ENCODE measurements at regions not wholly inside any gene's neighbourhood (a gene's known extent, or its start where the extent isn't known, plus 50 kb on each side); places are given as distances from the start of the nearest gene placed in this dataset.

GRCh38 chr16:22623351-22623781 lies 112.7 kb downstream of the NPIPB5 start:
- H3K14ac ChIP-seq (ENCODE audit: insufficient read depth, low read length) = no peak overlapping the region
- no peak overlapping the region for H3T11ph ChIP-seq (ENCODE audit: low read length)
- H2BK20ac ChIP-seq (ENCODE audit: low read depth, low read length, poor library complexity, severe bottlenecking) = no peak overlapping the region
- H2BK12ac ChIP-seq (ENCODE audit: insufficient read length, low read depth, low read length) = no peak overlapping the region
- Mint-ChIP-seq H3K27ac (no peak overlapping the region), H3K4me3 (no peak overlapping the region), H3K36me3 (ENCODE audit: insufficient read depth in 1 of 3, low read depth in 3 of 3) (no peaks in the 10 kb centered on the region), H3K4me1 (peaks cover 9 to 11% of the 10 kb centered on the region in 2 experiments), H3K27me3 (ENCODE audit: low read depth) (no peaks in the 10 kb centered on the region), H3K9me3 (no peaks in the 10 kb centered on the region)
- H3K9me3 ChIP-seq (ENCODE audit: control insufficient read depth, low read depth, low read length) = no peaks in the 10 kb centered on the region
- H3K4ac ChIP-seq (ENCODE audit: low read depth, low read length) = no peak overlapping the region
- H2BK5ac ChIP-seq (ENCODE audit: insufficient read length, low read length) = no peak overlapping the region
- WGBS (ENCODE audit: extremely low coverage, insufficient read length, low lambda C conversion rate) = no CpG with 5 or more reads among the region's 2 CpGs
- H3K79me2 ChIP-seq (ENCODE audit: insufficient read depth, low read length) = no peaks in the 10 kb centered on the region
- no peaks in the 10 kb centered on the region for H3K23me2 ChIP-seq (ENCODE audit: insufficient read length, low read depth, low read length, poor library complexity, severe bottlenecking)
- H4K8ac ChIP-seq (replicated peaks; ENCODE audit: insufficient read length, low read depth, low read length) = no peak overlapping the region
- no peaks in the 10 kb centered on the region for H3K27me3 ChIP-seq (ENCODE audit: insufficient read depth, low read length)
- no peak overlapping the region for H3K27ac ChIP-seq (ENCODE audit: insufficient read length, low read depth, low read length)
- H4K5ac ChIP-seq (ENCODE audit: insufficient read length, low read depth, low read length) = no peak overlapping the region
- no peak overlapping the region for H3K18ac ChIP-seq (ENCODE audit: insufficient read length, low read depth, low read length)
- H3K79me1 ChIP-seq (ENCODE audit: insufficient read depth, low read depth, low read length, poor library complexity, severe bottlenecking) = no peaks in the 10 kb centered on the region
- H3K56ac ChIP-seq (ENCODE audit: insufficient read length, low read depth, low read length) = no peak overlapping the region
- no peak overlapping the region for H3K23ac ChIP-seq (ENCODE audit: insufficient read length, low read depth, low read length)
- no peaks in the 10 kb centered on the region for H4K20me1 ChIP-seq (ENCODE audit: control insufficient read depth, insufficient read depth, insufficient read length)
- H2BK15ac ChIP-seq (ENCODE audit: low read depth, low read length) = no peak overlapping the region
- DNase-seq = no peak
- no peak overlapping the region for H4K91ac ChIP-seq (ENCODE audit: insufficient read length, low read depth, low read length)
- no peak overlapping the region for H2AK5ac ChIP-seq (ENCODE audit: insufficient read length, low read length)
- no peak overlapping the region for H2AFZ ChIP-seq (ENCODE audit: low read length)
- H3K4me2 ChIP-seq (ENCODE audit: insufficient read depth, insufficient read length, low read length) = no peak overlapping the region
- H3K9ac ChIP-seq (ENCODE audit: extremely low read depth, insufficient read length, low read length) = no peak overlapping the region
- peaks cover 10% of the 10 kb centered on the region for H3K4me1 ChIP-seq (ENCODE audit: insufficient read depth, low read length)
- no peak overlapping the region for H2BK120ac ChIP-seq (ENCODE audit: low read depth, low read length, poor library complexity, severe bottlenecking)
- TF ChIP-seq CTCF (conservative IDR thresholded peaks at IDR 0.05) = no peak
